ENCODE measurements at regions not wholly inside any gene's neighbourhood (a gene's known extent, or its start where the extent isn't known, plus 50 kb on each side); places are given as distances from the start of the nearest gene placed in this dataset.

GRCh38 chr11:10396771-10397170, 58.3 kb upstream of the AMPD3 start:
- peaks cover 37% of the 10 kb centered on the region for H3K4me1 ChIP-seq (ENCODE audit: control insufficient read depth, insufficient read depth, low read length)
- no peak overlapping the region for H3K4me2 ChIP-seq (ENCODE audit: low read depth, low read length)
- no peak overlapping the region for H2BK5ac ChIP-seq (ENCODE audit: low read depth, low read length, poor library complexity, severe bottlenecking)
- intact Hi-C loops (cut with micrococcal nuclease) (no loop called here), dilution Hi-C loops (cut with HindIII; ENCODE audit: low sequenced_read_pairs, unreplicated experiment) (no loop called here), in situ Hi-C loops (cut with MboI; ENCODE audit: low sequenced_read_pairs) (no loop called here)
- H3K9ac ChIP-seq (ENCODE audit: low read depth, low read length): no peak overlapping the region
- H4K91ac ChIP-seq (ENCODE audit: insufficient read depth, low read depth, low read length): peak overlapping the region; percentile 25; the same call in 1 of the 2 replicates
- ChIA-PET CTCF (interaction anchor here (0.9 to 1.0 kb wide), 2 partner anchors 9 to 10 kb away, joined by 3 to 4 read pairs; no protein-coding TSS in a partner anchor), POLR2A (ENCODE audit: unreplicated experiment) (no interaction called here)
- no peak overlapping the region for H3K4me3 ChIP-seq (ENCODE audit: insufficient read depth, low read depth, low read length)
- H3K9me1 ChIP-seq (ENCODE audit: insufficient read depth, low read length): peaks cover 39% of the 10 kb centered on the region
- H3K27me3 ChIP-seq (ENCODE audit: control insufficient read depth, insufficient read depth, low read length): no peaks in the 10 kb centered on the region
- H3K56ac ChIP-seq (ENCODE audit: extremely low read depth, insufficient read depth, low read length): no peak overlapping the region
- WGBS, 2 experiments (ENCODE audit: extremely low coverage in 2 of 2, insufficient read length in 1 of 2): 95% methylated on average over 3 of the region's 4 CpGs; no CpG with 5 or more reads in 1 of the 2 experiments
- H2BK15ac ChIP-seq (ENCODE audit: low read depth, low read length): peak overlapping the region; percentile 87; the same call in 1 of the 3 replicates
- no peak overlapping the region for H3K23ac ChIP-seq (ENCODE audit: low read depth, low read length)
- peak overlapping the region; percentile 82 for H2BK120ac ChIP-seq (ENCODE audit: low read depth, low read length)
- H2BK20ac ChIP-seq (ENCODE audit: low read depth, low read length): peak overlapping the region; percentile 78; the same call in 1 of the 2 replicates
- H3K27ac ChIP-seq (ENCODE audit: insufficient read depth, low read length): no peak overlapping the region
- no peaks in the 10 kb centered on the region for H3K36me3 ChIP-seq (ENCODE audit: control insufficient read depth, insufficient read depth, low read length)
- no peak for DNase-seq
- H3K18ac ChIP-seq (ENCODE audit: low read depth, low read length): peak overlapping the region; percentile 45
- H3K79me1 ChIP-seq (ENCODE audit: low read depth in 1 of 2, low read length in 2 of 2): no peaks in the 10 kb centered on the region; a peak in 1 of 4 replicates
- peak overlapping the region; percentile 21 for H3K4ac ChIP-seq (ENCODE audit: low read depth, low read length)
- peak overlapping the region; percentile 90 for H2AK5ac ChIP-seq (ENCODE audit: low read depth, low read length)
- H2AFZ ChIP-seq (replicated peaks; ENCODE audit: low read length, poor library complexity): no peak overlapping the region
- H3K14ac ChIP-seq (replicated peaks; ENCODE audit: low read depth, low read length): no peak overlapping the region; the same call in 1 of the 2 replicates
- no TSS peak for BruUV-seq (replicated peaks)
- no peaks in the 10 kb centered on the region for H3K9me3 ChIP-seq (ENCODE audit: control insufficient read depth, insufficient read depth, low read length)
- H4K8ac ChIP-seq (ENCODE audit: low read depth in 2 of 2, low read length in 2 of 2): peak overlapping the region in 1 of 2 experiments; percentile 35; a peak in 1 of 4 replicates
- H4K5ac ChIP-seq (ENCODE audit: low read depth, low read length): no peak overlapping the region
- no peak for ATAC-seq (ENCODE audit: low read depth)
- H2AK9ac ChIP-seq (replicated peaks; ENCODE audit: low read depth, low read length, poor library complexity): no peak overlapping the region
- TF ChIP-seq MAZ (IDR thresholded peaks at IDR 0.05; ENCODE audit: borderline replicate concordance, low read depth, low read length): no peak
- TF ChIP-seq, protein P1, sequence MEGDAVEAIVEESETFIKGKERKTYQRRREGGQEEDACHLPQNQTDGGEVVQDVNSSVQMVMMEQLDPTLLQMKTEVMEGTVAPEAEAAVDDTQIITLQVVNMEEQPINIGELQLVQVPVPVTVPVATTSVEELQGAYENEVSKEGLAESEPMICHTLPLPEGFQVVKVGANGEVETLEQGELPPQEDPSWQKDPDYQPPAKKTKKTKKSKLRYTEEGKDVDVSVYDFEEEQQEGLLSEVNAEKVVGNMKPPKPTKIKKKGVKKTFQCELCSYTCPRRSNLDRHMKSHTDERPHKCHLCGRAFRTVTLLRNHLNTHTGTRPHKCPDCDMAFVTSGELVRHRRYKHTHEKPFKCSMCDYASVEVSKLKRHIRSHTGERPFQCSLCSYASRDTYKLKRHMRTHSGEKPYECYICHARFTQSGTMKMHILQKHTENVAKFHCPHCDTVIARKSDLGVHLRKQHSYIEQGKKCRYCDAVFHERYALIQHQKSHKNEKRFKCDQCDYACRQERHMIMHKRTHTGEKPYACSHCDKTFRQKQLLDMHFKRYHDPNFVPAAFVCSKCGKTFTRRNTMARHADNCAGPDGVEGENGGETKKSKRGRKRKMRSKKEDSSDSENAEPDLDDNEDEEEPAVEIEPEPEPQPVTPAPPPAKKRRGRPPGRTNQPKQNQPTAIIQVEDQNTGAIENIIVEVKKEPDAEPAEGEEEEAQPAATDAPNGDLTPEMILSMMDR (conservative IDR thresholded peaks at IDR 0.05; ENCODE audit: low read depth, low read length): no peak
- no peaks in the 10 kb centered on the region for H4K20me1 ChIP-seq (ENCODE audit: insufficient read depth, low read length)

Data from IMR-90 (cell line).